Activated naive CD4-positive, alpha-beta T cell treated with anti-CD3 and anti-CD28 coated beads, Interleukin-2, amount 50 U/mL, for 24 hours (primary cell): ENCODE measurements at regions not wholly inside any gene's neighbourhood (a gene's known extent, or its start where the extent isn't known, plus 50 kb on each side); places are given as distances from the start of the nearest gene placed in this dataset.

ENCODE experiments used
- H3K27ac Mint-ChIP-seq: one replicate; pipeline ENCODE4 v1.8.0; 2021; ENCODE audit warnings: mild to moderate bottlenecking, mixed read lengths
- H3K27me3 Mint-ChIP-seq: one replicate; pipeline ENCODE4 v1.8.0; 2021; ENCODE audit warnings: mixed read lengths
- H3K36me3 Mint-ChIP-seq: one replicate; pipeline ENCODE4 v1.8.0; 2021; ENCODE audit warnings: mixed read lengths
- H3K4me1 Mint-ChIP-seq: one replicate; pipeline ENCODE4 v1.8.0; 2021; ENCODE audit warnings: mixed read lengths
- H3K4me3 Mint-ChIP-seq: one replicate; pipeline ENCODE4 v1.8.0; 2021; ENCODE audit warnings: mild to moderate bottlenecking, mixed read lengths
- H3K9me3 Mint-ChIP-seq: one replicate; pipeline ENCODE4 v1.8.0; 2021; ENCODE audit warnings: mixed read lengths

DNA sequence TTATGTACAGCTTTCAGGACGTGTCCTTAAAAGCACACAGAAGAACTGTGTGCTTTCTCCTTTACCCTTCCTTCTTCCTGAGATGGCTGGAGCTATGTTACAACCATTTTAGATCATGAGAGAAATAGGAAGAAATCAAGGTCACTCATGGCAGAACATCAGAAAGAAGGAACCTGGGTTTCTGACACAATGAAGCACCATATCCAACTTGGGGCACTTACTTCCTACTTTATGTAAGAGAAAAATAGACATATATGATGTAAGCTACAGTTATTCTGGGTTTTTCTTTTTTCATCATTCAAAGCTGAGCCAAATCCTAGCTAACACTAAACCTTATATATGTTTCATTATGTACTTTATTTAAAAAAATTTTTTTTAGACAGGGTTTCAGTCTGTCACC is 79.5 kb downstream of the FAM161A start:
- Mint-ChIP-seq H3K27ac (no peak overlapping the region), H3K4me3 (no peak overlapping the region), H3K36me3 (peaks cover 2% of the 10 kb centered on the region), H3K9me3 (no peaks in the 10 kb centered on the region), H3K4me1 (no peaks in the 10 kb centered on the region), H3K27me3 (peaks cover 7% of the 10 kb centered on the region)

GRCh38 chr2:61771904-61772845 is 81.7 kb downstream of the FAM161A start:
- H3K4me3 Mint-ChIP-seq = no peak overlapping the region
- H3K27ac Mint-ChIP-seq = no peak overlapping the region

GRCh38 chr2:61770746-61771145 is 83.1 kb downstream of the FAM161A start:
- Mint-ChIP-seq H3K4me3 (no peak overlapping the region), H3K36me3 (peaks cover 2% of the 10 kb centered on the region), H3K27me3 (peaks cover 2% of the 10 kb centered on the region), H3K9me3 (peaks cover 4% of the 10 kb centered on the region), H3K4me1 (no peaks in the 10 kb centered on the region), H3K27ac (no peak overlapping the region)

More at GRCh38 chr2:61771904-61772845, 81.7 kb downstream of the FAM161A start:
- peaks cover 3% of the 10 kb centered on the region for H3K27me3 Mint-ChIP-seq
- H3K9me3 Mint-ChIP-seq = no peaks in the 10 kb centered on the region
- no peaks in the 10 kb centered on the region for H3K36me3 Mint-ChIP-seq
- no peaks in the 10 kb centered on the region for H3K4me1 Mint-ChIP-seq

DNA sequence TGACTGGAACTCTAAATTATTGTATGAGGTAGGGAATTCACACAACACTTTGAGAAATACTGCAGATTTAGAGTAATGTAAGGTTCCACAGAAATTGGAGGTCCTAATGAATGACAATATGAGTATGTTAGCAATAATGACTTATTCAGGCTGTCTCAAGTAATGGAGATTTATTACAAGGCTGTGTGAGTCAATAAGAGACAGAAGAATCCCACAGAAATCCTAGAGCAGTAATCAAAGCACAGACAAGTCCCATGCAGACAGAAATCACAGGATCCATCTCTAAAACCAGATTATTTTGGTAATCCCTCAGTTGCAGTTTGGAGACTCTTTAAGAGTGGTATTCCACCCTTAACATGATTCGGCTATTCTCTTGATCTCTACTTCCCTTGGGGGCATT is 83.6 kb downstream of the FAM161A start:
- peaks cover 2% of the 10 kb centered on the region for H3K36me3 Mint-ChIP-seq
- peaks cover 4% of the 10 kb centered on the region for H3K9me3 Mint-ChIP-seq
- H3K4me1 Mint-ChIP-seq = no peaks in the 10 kb centered on the region

GRCh38 chr2:61769093-61769675 is 84.7 kb downstream of the FAM161A start:
- Mint-ChIP-seq H3K36me3 (peaks cover 4% of the 10 kb centered on the region), H3K27me3 (peaks cover 2% of the 10 kb centered on the region), H3K27ac (no peak overlapping the region), H3K4me3 (no peak overlapping the region), H3K9me3 (peaks cover 4% of the 10 kb centered on the region), H3K4me1 (peaks cover 4% of the 10 kb centered on the region)

More for the DNA sequence above, 83.6 kb downstream of the FAM161A start:
- Mint-ChIP-seq H3K4me3 (no peak overlapping the region), H3K27me3 (peaks cover 2% of the 10 kb centered on the region), H3K27ac (no peak overlapping the region)

DNA sequence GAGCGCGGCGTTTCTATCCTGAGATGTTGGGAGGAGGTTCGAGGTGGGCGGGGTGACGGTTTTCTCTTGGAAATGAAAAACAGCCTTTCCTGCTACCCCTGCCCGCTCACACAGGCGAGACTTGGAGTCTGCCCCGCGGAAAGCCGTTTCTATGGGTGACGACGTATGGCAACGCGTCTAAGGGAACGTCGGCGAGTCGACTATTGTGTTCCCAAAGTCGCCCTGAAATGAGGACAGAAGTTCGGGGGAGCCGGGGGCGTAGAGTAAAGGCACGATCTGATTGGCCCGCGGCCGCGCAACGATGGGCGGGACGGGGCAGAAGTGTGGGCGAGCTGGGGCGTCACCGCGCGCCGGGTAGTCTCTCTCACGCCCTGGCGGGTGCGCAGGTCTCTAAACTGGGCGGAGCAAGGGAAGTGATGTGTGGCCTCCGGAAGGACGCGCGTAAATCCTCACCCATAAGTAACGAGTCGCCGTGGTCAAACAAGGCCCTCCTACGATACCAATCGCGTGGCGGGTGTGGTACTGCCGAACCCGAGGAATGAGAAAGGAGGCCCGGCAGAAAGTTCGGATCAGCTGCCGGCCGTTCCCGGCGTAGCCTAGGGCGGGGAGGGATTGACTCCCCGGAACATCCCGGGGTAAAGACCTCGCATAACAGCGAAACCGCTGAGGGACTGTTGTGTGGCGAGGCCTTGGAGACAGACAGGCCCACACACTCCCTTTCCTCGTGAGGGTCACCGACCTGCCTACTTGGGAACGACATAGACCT is 89.6 kb downstream of the FAM161A start:
- H3K4me3 Mint-ChIP-seq = peak overlapping the region; percentile 93
- no peaks in the 10 kb centered on the region for H3K27me3 Mint-ChIP-seq
- peaks cover 23% of the 10 kb centered on the region for H3K4me1 Mint-ChIP-seq
- H3K9me3 Mint-ChIP-seq = peaks cover 8% of the 10 kb centered on the region
- H3K27ac Mint-ChIP-seq = peak overlapping the region; percentile 95
- peaks cover 6% of the 10 kb centered on the region for H3K36me3 Mint-ChIP-seq

- Mint-ChIP-seq H3K27me3 (no peaks in the 10 kb centered on the region), H3K4me3 (peak overlapping the region; percentile 93), H3K36me3 (peaks cover 6% of the 10 kb centered on the region), H3K9me3 (peaks cover 8% of the 10 kb centered on the region), H3K4me1 (peaks cover 23% of the 10 kb centered on the region), H3K27ac (peak overlapping the region; percentile 95)
These were observed 90.2 kb downstream of the FAM161A start for GRCh38 chr2:61763605-61764034.

GRCh38 chr2:61762292-61762691 is 91.6 kb downstream of the FAM161A start:
- Mint-ChIP-seq H3K4me1 (peaks cover 23% of the 10 kb centered on the region), H3K27me3 (no peaks in the 10 kb centered on the region), H3K27ac (no peak overlapping the region), H3K4me3 (no peak overlapping the region), H3K9me3 (peaks cover 8% of the 10 kb centered on the region), H3K36me3 (peaks cover 6% of the 10 kb centered on the region)

GRCh38 chr2:61759718-61760117 is 94.1 kb downstream of the FAM161A start:
- H3K4me3 Mint-ChIP-seq = no peak overlapping the region
- no peaks in the 10 kb centered on the region for H3K27me3 Mint-ChIP-seq
- peaks cover 9% of the 10 kb centered on the region for H3K9me3 Mint-ChIP-seq

DNA sequence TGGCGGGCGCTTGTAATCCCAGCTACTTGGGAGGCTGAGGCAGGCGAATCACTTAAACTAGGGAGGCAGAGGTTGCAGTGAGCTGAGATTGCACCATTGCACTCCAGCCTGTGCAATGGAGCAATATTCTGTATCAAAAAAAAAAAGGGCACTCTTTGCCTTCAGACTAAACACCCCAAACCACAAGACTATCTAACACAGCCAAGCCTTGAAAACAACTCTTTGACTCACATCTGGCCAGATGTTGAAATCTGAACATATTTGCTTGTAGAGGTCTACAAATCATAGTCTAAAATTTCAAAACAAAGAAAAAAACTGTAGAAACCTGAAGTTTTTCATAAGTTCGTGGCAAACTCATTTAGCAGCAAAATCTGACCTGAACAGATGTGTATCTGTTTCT is 94.9 kb downstream of the FAM161A start:
- peaks cover 9% of the 10 kb centered on the region for H3K9me3 Mint-ChIP-seq
- H3K4me3 Mint-ChIP-seq = no peak overlapping the region
- peaks cover 2% of the 10 kb centered on the region for H3K36me3 Mint-ChIP-seq
- no peak overlapping the region for H3K27ac Mint-ChIP-seq
- no peaks in the 10 kb centered on the region for H3K27me3 Mint-ChIP-seq
- H3K4me1 Mint-ChIP-seq = peaks cover 17% of the 10 kb centered on the region

More at GRCh38 chr2:61759718-61760117, 94.1 kb downstream of the FAM161A start:
- Mint-ChIP-seq H3K27ac (peak overlapping the region; percentile 6), H3K36me3 (peaks cover 3% of the 10 kb centered on the region), H3K4me1 (peaks cover 23% of the 10 kb centered on the region)

DNA sequence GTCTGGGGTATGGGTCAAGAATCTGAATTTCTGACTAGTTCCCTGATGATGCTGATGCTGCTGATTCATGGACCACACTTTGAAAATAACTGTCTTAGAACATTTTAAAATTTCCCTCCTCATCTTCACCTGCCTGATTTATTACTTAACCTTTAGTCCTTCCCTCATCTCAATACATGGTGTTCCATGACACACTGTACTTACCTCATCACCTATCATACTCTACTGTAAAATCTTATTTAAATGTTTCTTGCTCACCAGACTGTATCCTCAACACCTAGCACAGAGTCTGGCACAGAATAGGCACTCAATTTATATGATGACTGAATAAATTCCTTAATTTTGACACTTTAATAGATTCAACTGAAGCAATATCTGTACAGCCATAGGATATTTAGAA is 95.7 kb downstream of the FAM161A start:
- no peaks in the 10 kb centered on the region for H3K27me3 Mint-ChIP-seq
- peaks cover 14% of the 10 kb centered on the region for H3K9me3 Mint-ChIP-seq
- peaks cover 17% of the 10 kb centered on the region for H3K4me1 Mint-ChIP-seq
- no peak overlapping the region for H3K27ac Mint-ChIP-seq
- peaks cover 5% of the 10 kb centered on the region for H3K36me3 Mint-ChIP-seq
- H3K4me3 Mint-ChIP-seq = no peak overlapping the region

- peaks cover 11% of the 10 kb centered on the region for H3K9me3 Mint-ChIP-seq
- no peaks in the 10 kb centered on the region for H3K4me1 Mint-ChIP-seq
- H3K4me3 Mint-ChIP-seq = no peak overlapping the region
These were observed 100.3 kb downstream of the FAM161A start for GRCh38 chr2:61753512-61753911.

GRCh38 chr2:61750624-61751023 is 103.2 kb downstream of the FAM161A start:
- H3K27me3 Mint-ChIP-seq = peaks cover 3% of the 10 kb centered on the region
- H3K27ac Mint-ChIP-seq = no peak overlapping the region
- H3K4me3 Mint-ChIP-seq = no peak overlapping the region
- peaks cover 3% of the 10 kb centered on the region for H3K36me3 Mint-ChIP-seq
- H3K9me3 Mint-ChIP-seq = peaks cover 11% of the 10 kb centered on the region
- no peaks in the 10 kb centered on the region for H3K4me1 Mint-ChIP-seq

More at GRCh38 chr2:61753512-61753911, 100.3 kb downstream of the FAM161A start:
- Mint-ChIP-seq H3K27me3 (no peaks in the 10 kb centered on the region), H3K27ac (no peak overlapping the region), H3K36me3 (peaks cover 3% of the 10 kb centered on the region)

- Mint-ChIP-seq H3K27ac (no peak overlapping the region), H3K4me1 (no peaks in the 10 kb centered on the region), H3K27me3 (peaks cover 3% of the 10 kb centered on the region), H3K9me3 (no peaks in the 10 kb centered on the region), H3K4me3 (no peak overlapping the region), H3K36me3 (no peaks in the 10 kb centered on the region)
These were observed 110.9 kb downstream of the FAM161A start for GRCh38 chr2:61742955-61743354.

DNA sequence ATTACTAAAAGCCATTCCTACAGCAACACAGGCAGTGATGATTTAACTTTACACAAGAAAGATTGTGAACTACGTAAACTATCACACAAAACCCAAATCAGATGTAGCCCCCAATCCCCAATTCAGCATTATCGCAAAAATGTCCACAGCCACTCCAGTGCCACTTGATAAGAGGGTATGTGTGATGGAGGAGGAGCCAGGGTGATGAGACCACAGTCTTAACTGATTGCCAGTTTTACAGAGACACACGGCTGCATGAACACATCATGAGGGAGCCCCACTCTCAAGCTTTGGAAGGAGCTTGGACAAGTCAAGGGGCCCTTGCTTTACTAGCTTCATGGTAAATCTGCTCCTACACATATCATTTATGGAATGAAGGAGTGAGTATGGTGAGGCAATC is 116.0 kb downstream of the FAM161A start:
- Mint-ChIP-seq H3K36me3 (no peaks in the 10 kb centered on the region), H3K4me3 (no peak overlapping the region), H3K27ac (no peak overlapping the region), H3K27me3 (no peaks in the 10 kb centered on the region), H3K4me1 (no peaks in the 10 kb centered on the region), H3K9me3 (no peaks in the 10 kb centered on the region)
